Activated CD4-positive, alpha-beta T cell treated with anti-CD3 and anti-CD28 coated beads for 36 hours (primary cell): ENCODE measurements at regions not wholly inside any gene's neighbourhood (a gene's known extent, or its start where the extent isn't known, plus 50 kb on each side); places are given as distances from the start of the nearest gene placed in this dataset.

Source experiments
- ATAC-seq: fragments of 200-7000 bp; cut with Tn5 transposase; one replicate; pipeline ENCODE4 v1.10.0; 2021; ENCODE audit warnings: mild to moderate bottlenecking, moderate library complexity
- CTCF ChIA-PET: fragments of 350-600 bp; sonication (Branson Sonifier 250); formaldehyde crosslinking; loops from one replicate; lab custom pipeline; 2021; ENCODE audit warnings: antibody characterized with exemption; lab: Charles Lee
- POLR2A ChIA-PET: fragments of 350-600 bp; sonication (Branson Sonifier 250); formaldehyde crosslinking; loops from one replicate; lab custom pipeline; 2021; ENCODE audit warnings: antibody characterized with exemption, inconsistent platforms; lab: Charles Lee
- DNase-seq: peaks from one replicate; pipeline ENCODE4 v3.0.0-alpha.2; 2020
- H3K27ac Mint-ChIP-seq: one replicate; pipeline ENCODE4 v1.8.0; 2021; ENCODE audit warnings: mixed read lengths
- H3K27me3 Mint-ChIP-seq: one replicate; pipeline ENCODE4 v1.8.0; 2021; ENCODE audit warnings: mixed read lengths
- H3K36me3 Mint-ChIP-seq: one replicate; pipeline ENCODE4 v1.8.0; 2021; ENCODE audit warnings: low read depth, mixed read lengths
- H3K4me1 Mint-ChIP-seq: one replicate; pipeline ENCODE4 v1.8.0; 2021; ENCODE audit warnings: mixed read lengths
- H3K4me3 Mint-ChIP-seq: one replicate; pipeline ENCODE4 v1.8.0; 2021; ENCODE audit warnings: mild to moderate bottlenecking, moderate library complexity, mixed read lengths
- H3K9me3 Mint-ChIP-seq: one replicate; pipeline ENCODE4 v1.8.0; 2021; ENCODE audit warnings: low read depth, mixed read lengths
- intact Hi-C, 2 experiments: fragments of 100-400 bp; cut with DNase I in 1 of 2; cut with micrococcal nuclease in 1 of 2; formaldehyde crosslinking; loops; one replicate each; pipeline versions ENCODE4 v1.14.2 to v1.15.1; 2022 to 2024; cut with DNase I, micrococcal nuclease

GRCh38 chrY:8677336-8677935 is 659.8 kb upstream of the TSPY4 start:
- H3K4me3 Mint-ChIP-seq = no peak overlapping the region
- H3K4me1 Mint-ChIP-seq = no peaks in the 10 kb centered on the region
- no peak overlapping the region for H3K27ac Mint-ChIP-seq
- CTCF ChIA-PET = no interaction called here
- no peaks in the 10 kb centered on the region for H3K27me3 Mint-ChIP-seq
- H3K9me3 Mint-ChIP-seq = no peaks in the 10 kb centered on the region
- H3K36me3 Mint-ChIP-seq = no peaks in the 10 kb centered on the region
- intact Hi-C loops = no loop called here
- POLR2A ChIA-PET = no interaction called here
- ATAC-seq (no peak), DNase-seq (no peak)

DNA sequence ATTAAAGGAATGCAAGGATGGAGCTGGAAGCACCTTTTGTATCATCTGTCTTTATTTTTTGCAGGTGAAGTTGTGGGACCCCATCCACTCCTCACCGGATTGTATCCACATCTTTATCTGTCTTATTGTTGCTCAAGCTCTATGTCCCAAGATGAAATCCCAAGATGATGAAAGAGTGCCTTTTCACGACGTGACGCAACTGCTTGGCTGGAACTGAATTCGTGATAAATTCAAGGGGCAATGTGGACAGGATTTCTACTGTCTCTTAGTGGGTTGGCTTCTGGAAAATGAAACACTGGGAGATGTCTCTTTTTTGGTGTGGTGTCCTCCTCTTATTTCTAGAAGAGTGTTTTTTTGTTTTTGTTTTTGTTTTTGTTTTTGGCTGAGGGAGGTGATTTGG is 650.1 kb upstream of the TSPY4 start:
- ChIA-PET POLR2A (no interaction called here), CTCF (no interaction called here)
- no peak for DNase-seq
- intact Hi-C loops = no loop called here
- Mint-ChIP-seq H3K27me3 (peaks cover 2% of the 10 kb centered on the region), H3K4me3 (no peak overlapping the region), H3K36me3 (no peaks in the 10 kb centered on the region), H3K9me3 (no peaks in the 10 kb centered on the region), H3K4me1 (no peaks in the 10 kb centered on the region), H3K27ac (no peak overlapping the region)
- no peak for ATAC-seq

DNA sequence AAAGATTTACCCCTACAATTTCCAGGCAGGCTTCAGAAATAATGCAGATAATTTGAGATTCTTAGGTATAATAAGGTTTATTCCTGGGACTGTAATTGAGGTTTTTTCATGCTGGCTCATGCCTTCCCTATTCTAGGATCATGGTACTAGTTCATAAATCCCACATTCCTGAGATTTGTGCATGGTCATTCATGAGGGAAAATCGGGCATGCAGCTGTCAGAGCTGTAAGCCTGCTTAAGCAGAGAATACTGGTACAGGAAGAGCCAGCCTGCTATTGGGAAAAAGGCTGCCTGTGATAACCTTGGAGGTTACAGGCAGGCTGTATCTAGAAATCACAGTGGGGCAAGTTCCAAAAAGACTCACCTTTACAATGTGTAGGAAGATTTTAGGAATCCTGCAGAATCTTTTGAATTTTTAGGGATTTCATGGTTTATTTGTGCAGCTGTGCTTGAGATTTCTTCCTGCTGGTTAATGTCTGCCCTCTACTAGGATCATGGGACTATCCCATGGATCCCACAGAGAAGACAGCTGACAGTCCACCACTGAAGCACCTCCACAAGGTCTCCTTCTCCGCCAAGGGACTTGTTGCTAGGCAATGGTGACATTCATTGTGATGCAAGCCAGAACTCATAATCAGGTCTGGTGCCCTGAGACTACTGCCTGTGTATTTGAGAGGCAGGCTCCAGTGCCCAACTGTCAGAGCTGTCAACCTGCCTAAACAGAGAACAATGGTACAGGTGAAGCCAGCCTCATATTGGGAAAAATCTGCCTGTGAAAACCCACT is 646.2 kb upstream of the TSPY4 start:
- no peaks in the 10 kb centered on the region for H3K9me3 Mint-ChIP-seq
- H3K36me3 Mint-ChIP-seq = no peaks in the 10 kb centered on the region
- H3K4me3 Mint-ChIP-seq = no peak overlapping the region
- ATAC-seq = no peak
- H3K4me1 Mint-ChIP-seq = no peaks in the 10 kb centered on the region
- ChIA-PET POLR2A (no interaction called here), CTCF (no interaction called here)
- H3K27me3 Mint-ChIP-seq = peaks cover 2% of the 10 kb centered on the region
- H3K27ac Mint-ChIP-seq = no peak overlapping the region
- DNase-seq = no peak
- intact Hi-C loops = no loop called here

DNA sequence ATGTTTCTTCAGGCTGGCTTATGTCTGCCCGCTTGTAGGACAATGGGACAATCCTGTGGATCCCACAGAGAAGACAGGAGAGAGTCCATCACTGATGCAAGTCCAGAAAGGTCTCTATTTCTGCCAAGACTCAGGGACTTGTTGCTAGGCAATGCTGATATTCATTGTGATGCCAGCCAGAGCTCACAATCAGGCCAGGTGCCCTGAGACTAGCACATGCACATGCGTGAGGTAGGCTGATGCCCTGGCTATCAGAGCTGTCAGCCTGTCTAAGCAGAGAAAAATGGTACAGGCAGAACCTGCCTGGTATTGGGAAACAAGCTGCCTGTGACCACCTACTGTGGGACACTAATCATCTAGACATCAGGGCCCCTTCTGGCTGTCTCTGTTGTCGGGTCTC is 638.7 kb upstream of the TSPY4 start:
- ATAC-seq (no peak), DNase-seq (no peak)
- intact Hi-C loops = no loop called here
- POLR2A ChIA-PET = no interaction called here
- CTCF ChIA-PET = no interaction called here
- Mint-ChIP-seq H3K36me3 (no peaks in the 10 kb centered on the region), H3K4me1 (no peaks in the 10 kb centered on the region), H3K9me3 (no peaks in the 10 kb centered on the region), H3K4me3 (no peak overlapping the region), H3K27ac (no peak overlapping the region), H3K27me3 (no peaks in the 10 kb centered on the region)

DNA sequence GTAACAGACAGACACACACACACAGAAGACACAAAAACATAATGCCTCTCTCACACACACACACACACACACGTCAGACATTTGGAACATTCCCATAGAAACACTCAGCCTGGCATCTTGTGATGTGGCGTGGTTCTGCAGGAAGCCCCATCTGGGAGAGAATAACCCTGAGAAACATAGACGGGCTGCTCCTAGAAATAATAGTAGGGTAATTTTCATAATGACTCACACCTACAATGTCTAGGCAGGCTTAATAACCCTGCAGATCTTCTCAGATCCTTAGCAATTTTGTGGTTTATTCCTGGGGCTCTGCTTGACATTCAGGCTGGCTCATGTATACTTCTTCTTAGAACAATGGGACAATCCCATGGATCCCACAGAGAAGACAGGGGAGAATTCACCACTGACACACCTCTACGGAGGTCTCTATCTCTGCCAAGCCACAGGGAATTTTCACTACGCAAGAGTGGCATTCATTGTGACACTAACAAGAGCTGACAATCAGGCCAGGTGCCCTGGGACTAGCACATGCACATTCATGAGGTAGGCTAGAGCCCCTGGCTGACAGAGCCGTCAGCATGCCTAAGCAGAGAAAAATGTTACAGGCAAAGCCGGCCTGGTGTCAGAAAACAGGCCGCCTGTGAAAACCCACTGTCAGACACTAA is 631.5 kb upstream of the TSPY4 start:
- Mint-ChIP-seq H3K4me3 (no peak overlapping the region), H3K36me3 (no peaks in the 10 kb centered on the region), H3K4me1 (no peaks in the 10 kb centered on the region), H3K27ac (no peak overlapping the region), H3K27me3 (no peaks in the 10 kb centered on the region), H3K9me3 (no peaks in the 10 kb centered on the region)
- DNase-seq (no peak), ATAC-seq (no peak)
- POLR2A ChIA-PET = no interaction called here
- intact Hi-C loops = no loop called here
- CTCF ChIA-PET = no interaction called here

DNA sequence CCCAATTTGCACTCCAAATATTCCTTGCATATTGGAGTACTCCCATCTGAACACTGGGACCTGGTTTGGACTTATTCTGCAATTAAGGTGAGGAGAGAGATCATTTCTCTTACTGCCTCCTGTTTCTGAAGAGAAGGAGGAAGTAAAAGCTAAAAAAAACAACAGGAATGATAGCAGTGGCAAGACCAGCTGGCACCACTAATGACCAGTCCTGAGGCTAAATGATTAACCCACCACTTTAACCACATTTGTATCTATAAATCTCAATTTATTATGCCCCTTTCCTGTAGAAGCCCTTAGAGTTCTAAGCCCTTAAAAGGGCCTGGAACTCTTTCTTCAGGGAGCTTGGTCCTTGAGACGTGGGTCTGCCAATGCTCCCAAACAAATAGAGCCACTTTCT is 625.0 kb upstream of the TSPY4 start:
- no peak overlapping the region for H3K27ac Mint-ChIP-seq

DNA sequence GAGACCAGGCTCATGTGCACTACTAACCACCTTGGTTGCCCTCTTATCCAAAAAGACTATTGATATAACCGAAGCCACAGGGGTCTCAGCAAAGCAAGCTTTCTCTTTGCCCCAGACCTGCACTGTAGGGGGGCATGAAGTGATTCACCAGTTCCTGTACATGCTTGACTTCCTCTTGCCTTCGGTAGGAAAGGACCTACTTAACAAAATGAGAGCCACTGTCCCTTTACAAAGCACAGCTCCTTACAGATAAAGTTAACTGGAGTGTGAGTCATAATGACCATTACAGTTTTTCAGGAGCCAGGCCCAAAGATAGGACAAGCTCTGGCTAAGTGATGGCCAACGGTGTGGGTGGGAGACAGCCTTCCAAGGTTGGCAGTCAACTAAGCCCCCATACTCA is 622.0 kb upstream of the TSPY4 start:
- Mint-ChIP-seq H3K27me3 (no peaks in the 10 kb centered on the region), H3K4me1 (no peaks in the 10 kb centered on the region), H3K36me3 (no peaks in the 10 kb centered on the region), H3K9me3 (no peaks in the 10 kb centered on the region), H3K4me3 (no peak overlapping the region), H3K27ac (no peak overlapping the region)
- intact Hi-C loops = no loop called here
- ChIA-PET POLR2A (no interaction called here), CTCF (no interaction called here)
- ATAC-seq = no peak
- DNase-seq = no peak

More for the DNA sequence above, 625.0 kb upstream of the TSPY4 start:
- intact Hi-C loops = no loop called here
- Mint-ChIP-seq H3K4me3 (no peak overlapping the region), H3K4me1 (no peaks in the 10 kb centered on the region), H3K27me3 (no peaks in the 10 kb centered on the region), H3K36me3 (no peaks in the 10 kb centered on the region), H3K9me3 (no peaks in the 10 kb centered on the region)
- DNase-seq (no peak), ATAC-seq (no peak)
- POLR2A ChIA-PET = no interaction called here
- CTCF ChIA-PET = no interaction called here

GRCh38 chrY:8726616-8727015 is 610.6 kb upstream of the TSPY4 start:
- POLR2A ChIA-PET = no interaction called here

DNA sequence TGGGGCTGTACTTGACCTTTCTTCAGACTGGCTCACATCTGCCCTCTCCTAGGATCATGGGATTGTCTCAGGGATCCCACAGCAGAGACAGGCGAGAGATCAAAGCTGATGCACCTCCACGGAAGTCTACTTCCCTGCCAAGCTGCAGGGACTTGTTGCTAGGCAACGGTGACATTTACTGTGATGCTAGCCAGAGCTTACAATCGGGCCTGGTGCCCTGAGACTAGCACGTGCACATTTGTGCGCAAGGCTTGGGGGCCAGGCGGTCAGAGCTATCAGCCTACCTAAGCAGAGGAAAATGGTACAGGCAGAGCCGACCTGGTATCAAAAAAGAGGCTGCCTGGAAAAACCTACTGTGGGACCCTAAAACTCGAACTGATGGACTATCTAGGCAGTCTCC is 607.3 kb upstream of the TSPY4 start:
- POLR2A ChIA-PET = no interaction called here
- no peak overlapping the region for H3K27ac Mint-ChIP-seq
- H3K4me1 Mint-ChIP-seq = no peaks in the 10 kb centered on the region
- CTCF ChIA-PET = no interaction called here
- no peaks in the 10 kb centered on the region for H3K36me3 Mint-ChIP-seq
- ATAC-seq (no peak), DNase-seq (no peak)
- H3K9me3 Mint-ChIP-seq = no peaks in the 10 kb centered on the region
- intact Hi-C loops = no loop called here
- no peaks in the 10 kb centered on the region for H3K27me3 Mint-ChIP-seq
- no peak overlapping the region for H3K4me3 Mint-ChIP-seq

More at GRCh38 chrY:8726616-8727015, 610.6 kb upstream of the TSPY4 start:
- intact Hi-C loops = no loop called here
- no peaks in the 10 kb centered on the region for H3K9me3 Mint-ChIP-seq
- H3K36me3 Mint-ChIP-seq = no peaks in the 10 kb centered on the region
- H3K27ac Mint-ChIP-seq = no peak overlapping the region
- no peak overlapping the region for H3K4me3 Mint-ChIP-seq
- ATAC-seq (no peak), DNase-seq (no peak)
- no peaks in the 10 kb centered on the region for H3K4me1 Mint-ChIP-seq
- CTCF ChIA-PET = no interaction called here
- no peaks in the 10 kb centered on the region for H3K27me3 Mint-ChIP-seq

GRCh38 chrY:8741343-8742069 is 595.8 kb upstream of the TSPY4 start:
- no peaks in the 10 kb centered on the region for H3K4me1 Mint-ChIP-seq
- no peak overlapping the region for H3K27ac Mint-ChIP-seq
- no peaks in the 10 kb centered on the region for H3K36me3 Mint-ChIP-seq
- ChIA-PET POLR2A (no interaction called here), CTCF (no interaction called here)
- intact Hi-C loops = no loop called here
- DNase-seq (no peak), ATAC-seq (no peak)
- H3K9me3 Mint-ChIP-seq = no peaks in the 10 kb centered on the region
- H3K4me3 Mint-ChIP-seq = no peak overlapping the region
- H3K27me3 Mint-ChIP-seq = no peaks in the 10 kb centered on the region

DNA sequence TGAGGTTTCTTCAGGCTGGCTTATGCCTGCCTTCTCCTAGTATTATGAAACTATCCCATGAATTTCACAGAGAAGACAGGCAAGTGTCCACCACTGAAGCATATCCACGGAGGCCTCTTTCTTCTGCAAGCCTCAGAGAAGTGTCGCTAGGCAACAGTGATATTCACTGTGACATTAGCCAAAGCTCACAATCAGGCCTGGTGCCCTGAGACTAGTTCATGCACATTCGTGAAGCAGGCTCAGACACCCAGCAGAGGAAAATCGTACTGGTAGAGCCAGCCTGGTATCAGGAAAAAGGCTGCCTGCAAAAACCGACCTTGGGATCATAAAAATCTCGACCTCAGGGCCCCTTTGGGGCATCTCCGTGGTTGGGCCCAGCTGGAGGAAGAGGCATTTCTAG is 573.1 kb upstream of the TSPY4 start:
- no peak overlapping the region for H3K27ac Mint-ChIP-seq
- ChIA-PET CTCF (no interaction called here), POLR2A (no interaction called here)
- H3K4me3 Mint-ChIP-seq = no peak overlapping the region
- H3K27me3 Mint-ChIP-seq = no peaks in the 10 kb centered on the region
- intact Hi-C loops = no loop called here
- ATAC-seq = no peak
- H3K9me3 Mint-ChIP-seq = no peaks in the 10 kb centered on the region
- H3K4me1 Mint-ChIP-seq = no peaks in the 10 kb centered on the region
- no peaks in the 10 kb centered on the region for H3K36me3 Mint-ChIP-seq
- DNase-seq = no peak
